ENCODE measurements at regions not wholly inside any gene's neighbourhood (a gene's known extent, or its start where the extent isn't known, plus 50 kb on each side); places are given as distances from the start of the nearest gene placed in this dataset.

- H3K36me3 ChIP-seq: no peaks in the 10 kb centered on the region
- intact Hi-C loops (cut with DNase I): no loop called here
- H3K27me3 ChIP-seq: no peaks in the 10 kb centered on the region
- H3K27ac ChIP-seq: no peak overlapping the region
- no peaks in the 10 kb centered on the region for H3K4me1 ChIP-seq
- no peak overlapping the region for H3K4me3 ChIP-seq
- peak; percentile 70 to 91 for DNase-seq (ENCODE audit: extremely low spot score in 2 of 2)
- H3K9me3 ChIP-seq: no peaks in the 10 kb centered on the region
- TF ChIP-seq POLR2A (IDR thresholded peaks at IDR 0.05) (no peak), POLR2AphosphoS5 (IDR thresholded peaks at IDR 0.05; ENCODE audit: insufficient read depth in 1 of 2, low read depth in 1 of 2) (no peak), CTCF (IDR thresholded peaks at IDR 0.05) (no peak)
These were observed 153.4 kb upstream of the TSHZ3 start for GRCh38 chr19:31502536-31503170.

DNA sequence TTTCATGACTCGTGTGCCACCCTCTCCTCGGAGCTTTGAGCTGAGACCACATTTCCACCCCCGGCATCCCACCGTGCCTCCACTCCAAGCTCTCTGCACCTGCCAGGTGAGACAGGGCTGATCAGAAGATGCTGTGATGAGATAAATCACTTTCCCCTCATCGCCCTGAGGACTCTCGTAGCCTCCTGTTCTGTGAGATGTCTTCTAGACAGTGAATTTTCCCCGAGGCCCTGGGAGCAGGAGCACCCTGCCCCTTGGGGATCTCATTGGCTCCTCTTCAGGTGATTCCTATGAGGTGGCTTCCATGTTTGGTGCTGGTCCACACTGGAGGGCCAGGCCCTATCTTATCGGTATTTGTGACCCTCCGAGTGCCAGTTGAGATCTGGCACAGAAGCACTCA lies 154.0 kb upstream of the TSHZ3 start:
- no peaks in the 10 kb centered on the region for H3K9me3 ChIP-seq
- no peak overlapping the region for H3K27ac ChIP-seq
- no peak for TF ChIP-seq POLR2AphosphoS5 (IDR thresholded peaks at IDR 0.05; ENCODE audit: insufficient read depth in 1 of 2, low read depth in 1 of 2)
- no peak for TF ChIP-seq POLR2A (IDR thresholded peaks at IDR 0.05)
- no peak for TF ChIP-seq CTCF (IDR thresholded peaks at IDR 0.05)
- no peaks in the 10 kb centered on the region for H3K4me1 ChIP-seq
- no peaks in the 10 kb centered on the region for H3K36me3 ChIP-seq
- H3K27me3 ChIP-seq: no peaks in the 10 kb centered on the region
- intact Hi-C loops (cut with DNase I): no loop called here
- DNase-seq (ENCODE audit: extremely low spot score in 2 of 2): peak in 1 of 2 donors; percentile 91
- no peak overlapping the region for H3K4me3 ChIP-seq

DNA sequence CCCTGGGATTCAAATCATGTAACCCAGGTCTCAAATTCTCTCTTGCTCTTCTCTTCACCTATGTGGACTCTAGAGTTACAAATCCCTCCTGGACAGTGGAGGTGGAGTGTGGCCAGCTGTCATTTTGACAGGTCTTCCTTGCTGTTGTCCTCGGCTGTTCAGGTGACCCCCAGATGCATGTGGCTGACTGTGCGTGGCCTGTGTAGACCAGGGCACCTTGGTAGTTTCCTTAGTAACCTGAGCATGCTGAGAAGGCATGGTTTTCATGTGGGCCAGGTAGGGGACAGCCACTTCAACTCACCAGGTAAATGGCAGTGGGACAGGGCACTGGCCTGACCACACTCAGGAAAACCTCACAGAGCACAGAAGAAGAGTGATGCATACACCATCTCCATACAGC lies 155.0 kb upstream of the TSHZ3 start:
- intact Hi-C loops (cut with DNase I): no loop called here
- H3K4me3 ChIP-seq: no peak overlapping the region
- TF ChIP-seq POLR2A (IDR thresholded peaks at IDR 0.05) (no peak), CTCF (IDR thresholded peaks at IDR 0.05) (no peak), POLR2AphosphoS5 (IDR thresholded peaks at IDR 0.05; ENCODE audit: insufficient read depth in 1 of 2, low read depth in 1 of 2) (no peak)
- no peak overlapping the region for H3K27ac ChIP-seq
- peak; percentile 62 to 81 for DNase-seq (ENCODE audit: extremely low spot score in 2 of 2)
- no peaks in the 10 kb centered on the region for H3K9me3 ChIP-seq
- no peaks in the 10 kb centered on the region for H3K36me3 ChIP-seq
- no peaks in the 10 kb centered on the region for H3K27me3 ChIP-seq
- H3K4me1 ChIP-seq: no peaks in the 10 kb centered on the region

GRCh38 chr19:31505596-31505910 lies 156.3 kb upstream of the TSHZ3 start:
- Histone ChIP-seq H3K9me3 (no peaks in the 10 kb centered on the region), H3K36me3 (no peaks in the 10 kb centered on the region), H3K4me1 (no peaks in the 10 kb centered on the region), H3K4me3 (no peak overlapping the region), H3K27me3 (no peaks in the 10 kb centered on the region), H3K27ac (no peak overlapping the region)
- intact Hi-C loops (cut with DNase I): no loop called here
- DNase-seq (ENCODE audit: extremely low spot score in 2 of 2): peak; percentile 8 to 43
- TF ChIP-seq CTCF (IDR thresholded peaks at IDR 0.05) (no peak), POLR2A (IDR thresholded peaks at IDR 0.05) (no peak)

- TF ChIP-seq CTCF (IDR thresholded peaks at IDR 0.05): no peak
- no peak for TF ChIP-seq POLR2AphosphoS5 (IDR thresholded peaks at IDR 0.05; ENCODE audit: insufficient read depth in 1 of 2, low read depth in 1 of 2)
- no peak for TF ChIP-seq POLR2A (IDR thresholded peaks at IDR 0.05)
- H3K27me3 ChIP-seq: no peaks in the 10 kb centered on the region
- H3K9me3 ChIP-seq: no peaks in the 10 kb centered on the region
- H3K4me1 ChIP-seq: no peaks in the 10 kb centered on the region
- peak; percentile 32 to 61 for DNase-seq (ENCODE audit: extremely low spot score in 2 of 2)
- no peak overlapping the region for H3K27ac ChIP-seq
- H3K36me3 ChIP-seq: no peaks in the 10 kb centered on the region
- H3K4me3 ChIP-seq: no peak overlapping the region
- intact Hi-C loops (cut with DNase I): no loop called here
These were observed 156.9 kb upstream of the TSHZ3 start for GRCh38 chr19:31506102-31506501.
